ENCODE measurements at regions not wholly inside any gene's neighbourhood (a gene's known extent, or its start where the extent isn't known, plus 50 kb on each side); places are given as distances from the start of the nearest gene placed in this dataset.

GRCh38 chr6:81694855-81695254 lies 57.6 kb downstream of the TENT5A start:
- DNase-seq (ENCODE audit: extremely low spot score, insufficient read length, low read depth) = no peak
- FAIRE-seq = no peak

GRCh38 chr6:81694207-81694606 lies 58.3 kb downstream of the TENT5A start:
- FAIRE-seq (no peak), DNase-seq (ENCODE audit: extremely low spot score, insufficient read length, low read depth) (no peak)

- no peak for DNase-seq (ENCODE audit: extremely low spot score, insufficient read length, low read depth)
- no peak for FAIRE-seq
Measured at GRCh38 chr6:81693266-81693665, 59.2 kb downstream of the TENT5A start.

GRCh38 chr6:81690073-81690472 lies 62.4 kb downstream of the TENT5A start:
- DNase-seq (ENCODE audit: extremely low spot score, insufficient read length, low read depth) = no peak
- FAIRE-seq = no peak

- DNase-seq (ENCODE audit: extremely low spot score, insufficient read length, low read depth) = no peak
- FAIRE-seq = no peak
Measured at GRCh38 chr6:81689580-81689979, 62.9 kb downstream of the TENT5A start.

- DNase-seq (ENCODE audit: extremely low spot score, insufficient read length, low read depth) = no peak
- no peak for FAIRE-seq
Measured at GRCh38 chr6:81683912-81684311, 68.6 kb downstream of the TENT5A start.

- DNase-seq (ENCODE audit: extremely low spot score, insufficient read length, low read depth) (no peak), FAIRE-seq (no peak)
Measured at GRCh38 chr6:81682858-81683620, 69.4 kb downstream of the TENT5A start.

- no peak for DNase-seq (ENCODE audit: extremely low spot score, insufficient read length, low read depth)
- no peak for FAIRE-seq
Measured at GRCh38 chr6:81682235-81682795, 70.2 kb downstream of the TENT5A start.

GRCh38 chr6:81669445-81669844 lies 83.0 kb downstream of the TENT5A start:
- no peak for FAIRE-seq
- DNase-seq (ENCODE audit: extremely low spot score, insufficient read length, low read depth) = no peak

GRCh38 chr6:81668615-81669047 lies 83.8 kb downstream of the TENT5A start:
- DNase-seq (ENCODE audit: extremely low spot score, insufficient read length, low read depth) = no peak
- FAIRE-seq = no peak

- DNase-seq (ENCODE audit: extremely low spot score, insufficient read length, low read depth) (no peak), FAIRE-seq (no peak)
Measured at GRCh38 chr6:81666481-81666880, 86.0 kb downstream of the TENT5A start.

- FAIRE-seq = no peak
Measured at GRCh38 chr6:81656231-81656630, 96.2 kb downstream of the TENT5A start.

GRCh38 chr6:81655696-81656095 lies 96.8 kb downstream of the TENT5A start:
- no peak for DNase-seq (ENCODE audit: extremely low spot score, insufficient read length, low read depth)
- FAIRE-seq = no peak

More at GRCh38 chr6:81656231-81656630, 96.2 kb downstream of the TENT5A start:
- no peak for DNase-seq (ENCODE audit: extremely low spot score, insufficient read length, low read depth)

GRCh38 chr6:81648502-81648901 lies 104.0 kb downstream of the TENT5A start:
- DNase-seq (ENCODE audit: extremely low spot score, insufficient read length, low read depth) (no peak), FAIRE-seq (no peak)

- DNase-seq (ENCODE audit: extremely low spot score, insufficient read length, low read depth) = no peak
- no peak for FAIRE-seq
Measured at GRCh38 chr6:81643156-81643555, 109.3 kb downstream of the TENT5A start.

GRCh38 chr6:81640891-81641290 lies 111.6 kb downstream of the TENT5A start:
- DNase-seq (ENCODE audit: extremely low spot score, insufficient read length, low read depth) (no peak), FAIRE-seq (no peak)

- FAIRE-seq (no peak), DNase-seq (ENCODE audit: extremely low spot score, insufficient read length, low read depth) (no peak)
Measured at GRCh38 chr6:81640126-81640525, 112.4 kb downstream of the TENT5A start.

- DNase-seq (ENCODE audit: extremely low spot score, insufficient read length, low read depth) (no peak), FAIRE-seq (no peak)
Measured at GRCh38 chr6:81638366-81638765, 114.1 kb downstream of the TENT5A start.

- DNase-seq (ENCODE audit: extremely low spot score, insufficient read length, low read depth) (no peak), FAIRE-seq (no peak)
Measured at GRCh38 chr6:81636930-81637568, 115.4 kb downstream of the TENT5A start.

- DNase-seq (ENCODE audit: extremely low spot score, insufficient read length, low read depth) (no peak), FAIRE-seq (no peak)
Measured at GRCh38 chr6:81634155-81634880, 118.2 kb downstream of the TENT5A start.

GRCh38 chr6:81633391-81633790 lies 119.1 kb downstream of the TENT5A start:
- FAIRE-seq (no peak), DNase-seq (ENCODE audit: extremely low spot score, insufficient read length, low read depth) (no peak)
